ENCODE measurements at regions not wholly inside any gene's neighbourhood (a gene's known extent, or its start where the extent isn't known, plus 50 kb on each side); places are given as distances from the start of the nearest gene placed in this dataset.
"Not testable (repeated sequence)": the region's sequence is repeated elsewhere in the genome, so short reads cannot be mapped to it uniquely, and the experiment has no call there.

DNA sequence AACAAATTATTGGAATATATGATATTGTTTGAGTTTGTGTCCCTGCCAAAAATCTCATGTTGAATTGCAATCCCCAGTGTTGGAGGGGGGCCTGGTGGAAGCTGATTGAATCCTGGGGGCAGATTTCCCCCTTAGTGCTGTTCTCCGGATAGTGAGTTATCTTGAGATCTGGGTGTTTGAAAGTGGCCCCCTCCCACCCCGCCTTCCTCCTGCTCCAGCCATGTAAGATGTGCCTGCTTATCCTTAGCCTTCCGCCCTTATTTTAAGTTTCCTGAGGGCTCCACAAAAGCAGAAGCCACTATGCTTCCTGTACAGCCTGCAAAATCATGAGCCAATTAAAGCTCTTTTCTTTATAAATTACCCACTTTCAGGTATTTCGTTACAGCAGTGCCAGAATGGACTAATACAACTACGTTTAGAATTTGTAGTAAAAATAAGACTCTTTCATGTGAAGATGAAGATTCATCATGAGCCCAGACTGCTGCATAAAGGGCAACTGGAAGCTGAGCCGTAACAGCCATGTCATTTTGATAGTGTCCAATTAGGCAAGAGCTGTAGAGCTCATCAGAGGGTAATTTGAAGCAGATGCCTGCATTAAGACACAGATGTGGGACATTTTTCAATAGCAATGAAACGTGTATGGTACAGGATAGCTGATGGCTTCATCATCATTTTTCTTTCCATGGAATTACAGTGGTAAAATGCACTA, 1007.2 kb downstream of the REEP3 start:
- DNase-seq: no peak

DNA sequence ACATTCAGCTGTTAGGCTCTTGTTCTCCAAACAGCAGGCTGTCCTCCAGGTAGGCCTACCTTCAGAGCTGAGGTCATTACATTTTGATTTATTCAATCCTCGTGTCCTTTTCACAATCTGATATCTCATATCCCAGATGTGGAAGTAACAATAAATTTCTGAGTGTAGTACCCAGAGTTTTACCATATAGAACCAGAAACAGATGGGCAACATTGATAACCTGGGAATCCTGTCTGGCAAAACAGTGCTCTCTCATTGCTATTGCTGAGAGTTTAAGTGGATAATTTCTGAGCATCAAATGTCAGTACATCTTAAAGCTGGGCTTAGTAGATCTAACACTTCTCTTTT, 1007.8 kb downstream of the REEP3 start:
- no peak for DNase-seq

DNA sequence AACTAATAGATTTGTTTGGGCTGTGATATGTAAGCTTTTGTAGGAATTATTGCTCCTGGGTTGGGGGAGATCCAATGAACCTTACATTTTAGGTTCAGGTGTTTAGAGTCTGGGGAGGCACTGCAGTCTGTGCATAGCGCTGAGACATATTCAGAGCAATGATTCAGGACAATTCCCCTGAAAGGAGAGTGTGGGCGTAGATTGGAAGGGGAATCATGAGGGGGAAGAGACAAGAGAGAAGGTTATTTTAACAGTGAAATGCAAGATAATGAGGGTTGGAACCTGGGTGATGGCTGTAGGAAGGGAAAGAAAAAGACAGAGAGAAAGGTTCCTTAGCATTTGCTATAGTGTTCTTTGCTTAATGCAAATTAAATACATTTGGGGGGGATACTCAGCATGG, 1013.4 kb downstream of the REEP3 start:
- no peak for DNase-seq

DNA sequence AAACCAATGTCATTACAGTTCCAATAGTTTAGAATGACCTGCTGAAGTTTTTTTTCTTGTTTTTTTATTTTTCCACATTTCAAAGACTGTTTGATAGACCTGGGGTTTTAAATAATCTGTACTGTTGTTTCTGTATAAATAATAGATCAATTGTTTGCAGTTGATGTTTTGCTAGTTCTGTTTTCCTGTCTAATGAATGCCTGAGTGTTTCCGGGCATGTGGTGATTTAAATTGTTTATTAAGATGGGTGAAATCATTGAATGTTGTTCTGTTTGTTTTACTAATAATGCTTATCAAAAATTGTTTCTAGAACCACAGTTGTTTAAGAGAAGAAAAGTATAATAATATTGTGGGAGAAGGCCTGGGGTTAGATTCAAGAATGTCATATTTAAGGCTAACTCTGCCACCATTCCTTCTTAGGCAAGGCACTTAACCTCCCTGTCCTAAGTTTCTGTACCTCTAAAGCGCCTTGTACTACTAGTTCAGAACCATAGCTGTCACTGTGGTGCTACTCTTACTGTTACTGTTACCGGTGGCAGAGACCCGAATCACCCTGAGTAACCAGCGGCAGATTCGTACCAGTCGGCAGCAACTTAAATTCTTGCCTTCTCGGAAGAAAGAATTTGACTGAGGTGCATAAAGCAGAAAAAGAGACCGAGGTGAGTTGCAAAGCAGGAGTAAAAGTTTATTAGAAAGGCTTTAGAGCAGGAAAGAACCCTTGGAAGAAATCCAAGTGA, 1014.1 kb downstream of the REEP3 start:
- no peak for DNase-seq

DNA sequence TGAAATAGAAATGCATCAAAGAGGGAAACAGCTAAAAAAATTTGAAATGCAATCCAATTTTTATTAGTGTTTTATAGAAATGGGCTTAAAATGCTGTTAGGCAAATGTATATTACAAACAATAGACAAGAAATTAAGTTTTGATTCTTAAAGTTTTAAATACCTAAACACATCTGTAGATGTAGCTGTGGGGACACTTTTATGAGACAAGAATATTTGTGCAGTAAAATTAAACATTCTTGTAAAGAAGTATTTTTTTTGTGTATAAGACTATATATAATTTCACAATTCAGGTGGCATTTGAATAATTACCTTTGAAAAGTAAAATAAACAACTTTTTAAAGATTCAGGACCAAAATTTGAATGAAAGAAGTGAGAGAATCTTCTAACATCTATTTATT, 1015.9 kb downstream of the REEP3 start:
- no peak for DNase-seq

DNA sequence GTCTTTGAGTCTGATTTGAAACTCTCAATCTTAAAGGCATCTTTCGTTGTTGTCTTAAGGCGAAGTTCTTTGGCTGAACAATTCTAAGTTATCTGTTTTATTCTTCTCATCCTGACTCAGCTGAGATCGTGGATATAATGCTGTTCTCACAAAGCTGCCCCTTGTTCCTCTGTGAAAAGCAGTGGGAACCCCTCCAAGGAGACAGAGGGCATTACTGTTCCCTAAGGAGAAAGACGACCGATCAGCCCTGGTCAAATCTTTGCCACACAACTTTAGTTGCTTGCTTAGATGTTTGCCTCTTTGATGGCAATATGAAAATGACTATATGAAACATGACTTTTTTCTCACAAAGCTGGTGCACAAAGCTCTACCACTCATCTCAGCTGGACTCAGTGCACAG, 1016.7 kb downstream of the REEP3 start:
- DNase-seq: no peak

DNA sequence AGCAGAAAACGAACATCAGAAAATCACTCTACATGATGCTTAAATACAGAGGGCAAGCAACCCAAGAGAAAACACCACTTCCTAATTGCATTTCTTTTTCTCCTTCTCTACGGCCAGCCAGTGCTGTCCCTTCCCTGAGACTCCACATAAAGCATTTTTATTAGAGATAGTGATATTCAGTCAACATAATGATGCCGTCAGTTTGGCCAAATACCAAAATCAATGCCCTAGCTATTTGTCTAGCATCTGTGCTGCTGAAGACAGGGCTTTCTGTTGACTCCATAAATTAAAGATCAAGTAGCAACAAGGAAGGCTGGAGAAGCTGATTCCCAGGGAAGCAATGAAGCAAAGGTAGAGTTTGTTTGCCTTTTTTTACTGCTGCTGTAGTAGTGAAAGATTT, 1024.9 kb downstream of the REEP3 start:
- DNase-seq: no peak

DNA sequence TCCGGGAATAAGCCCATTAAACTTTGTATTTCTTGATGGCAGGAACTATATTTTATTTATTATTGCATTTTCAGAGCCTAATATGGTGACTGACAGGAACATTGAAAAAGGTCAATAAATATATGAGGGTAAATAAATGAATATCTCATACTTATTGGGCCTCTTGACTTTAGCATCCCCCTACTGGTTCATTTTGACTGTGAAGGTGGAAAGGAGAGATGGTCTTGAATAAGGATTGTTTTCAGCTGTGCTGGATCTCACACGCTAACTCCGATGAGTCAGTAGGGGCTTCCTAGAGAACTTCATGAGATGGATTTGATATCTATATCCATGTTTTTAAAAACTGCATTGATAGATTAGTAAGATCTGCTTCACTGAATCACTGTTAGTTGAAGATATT, 1026.0 kb downstream of the REEP3 start:
- no peak for DNase-seq

DNA sequence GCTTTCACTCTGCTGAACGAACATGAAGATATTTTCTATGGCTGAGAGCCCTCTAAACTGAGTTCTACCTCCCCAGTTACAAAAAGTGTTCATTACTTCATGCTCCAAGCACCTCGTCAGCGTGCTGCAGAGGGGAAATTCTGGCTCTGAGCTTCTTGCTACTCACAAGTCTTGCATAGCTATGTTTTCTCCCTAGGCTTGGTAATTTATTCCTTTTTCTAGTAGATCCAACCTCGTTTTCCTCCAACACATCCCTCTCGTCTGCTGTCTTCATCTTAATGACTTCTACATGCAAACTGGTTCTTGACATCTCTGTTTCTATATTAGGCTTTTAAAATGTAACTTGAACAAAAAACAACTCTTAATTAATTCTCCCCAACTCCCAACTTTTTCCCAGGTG, 1034.5 kb downstream of the REEP3 start:
- no peak for DNase-seq

DNA sequence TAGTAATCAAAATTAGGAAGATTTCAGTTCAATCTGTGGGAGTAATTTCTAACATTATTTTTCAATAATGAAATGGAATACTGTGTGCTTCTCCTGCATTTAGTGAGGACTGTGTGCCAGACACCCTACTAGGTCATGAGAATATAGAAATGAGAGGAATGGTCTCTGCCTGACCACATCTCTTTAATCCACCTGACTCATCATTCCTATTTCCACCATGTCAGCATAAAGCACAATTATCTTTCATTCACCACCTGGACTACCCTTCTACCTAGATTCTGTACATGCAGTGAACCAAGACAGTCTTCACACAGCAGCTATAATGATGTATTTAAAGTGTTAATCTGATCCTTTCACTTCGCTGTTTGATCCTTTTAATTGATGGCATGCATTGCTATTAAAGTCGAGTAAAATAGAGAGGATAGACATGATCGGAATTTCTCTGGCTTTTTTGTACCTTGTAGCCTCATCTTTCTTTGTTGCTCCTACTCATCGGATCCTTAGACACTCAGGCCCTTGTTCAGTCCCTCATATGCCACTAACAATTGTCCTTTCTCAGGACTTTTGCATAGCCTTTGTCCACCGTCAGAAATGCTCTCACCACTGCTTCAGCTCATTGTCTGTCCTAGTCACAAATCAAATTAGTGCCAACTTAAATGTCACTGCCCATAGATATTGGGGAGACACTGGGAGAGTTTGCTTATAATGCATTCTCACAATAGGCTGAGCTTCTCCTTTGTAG, 1037.1 kb downstream of the REEP3 start:
- DNase-seq: no peak

DNA sequence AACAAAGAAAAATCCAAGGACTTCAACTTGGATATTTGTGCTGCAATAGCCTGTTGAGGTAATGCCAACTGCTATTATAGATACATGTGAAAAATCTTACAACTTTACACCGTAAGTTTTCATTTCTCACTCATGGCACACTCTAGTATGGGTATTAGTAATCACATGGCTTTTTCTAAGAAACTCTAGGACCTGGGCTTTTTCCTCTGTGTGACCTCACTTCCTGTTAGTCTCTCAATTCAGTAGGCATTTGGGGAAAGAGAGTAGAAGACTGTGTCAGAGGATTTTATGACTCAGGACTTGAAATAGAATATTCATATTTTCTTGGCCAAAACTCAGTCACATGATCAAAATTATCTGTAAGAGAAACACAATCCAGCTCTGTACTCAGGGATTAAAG, 1049.9 kb downstream of the REEP3 start:
- DNase-seq: no peak

DNA sequence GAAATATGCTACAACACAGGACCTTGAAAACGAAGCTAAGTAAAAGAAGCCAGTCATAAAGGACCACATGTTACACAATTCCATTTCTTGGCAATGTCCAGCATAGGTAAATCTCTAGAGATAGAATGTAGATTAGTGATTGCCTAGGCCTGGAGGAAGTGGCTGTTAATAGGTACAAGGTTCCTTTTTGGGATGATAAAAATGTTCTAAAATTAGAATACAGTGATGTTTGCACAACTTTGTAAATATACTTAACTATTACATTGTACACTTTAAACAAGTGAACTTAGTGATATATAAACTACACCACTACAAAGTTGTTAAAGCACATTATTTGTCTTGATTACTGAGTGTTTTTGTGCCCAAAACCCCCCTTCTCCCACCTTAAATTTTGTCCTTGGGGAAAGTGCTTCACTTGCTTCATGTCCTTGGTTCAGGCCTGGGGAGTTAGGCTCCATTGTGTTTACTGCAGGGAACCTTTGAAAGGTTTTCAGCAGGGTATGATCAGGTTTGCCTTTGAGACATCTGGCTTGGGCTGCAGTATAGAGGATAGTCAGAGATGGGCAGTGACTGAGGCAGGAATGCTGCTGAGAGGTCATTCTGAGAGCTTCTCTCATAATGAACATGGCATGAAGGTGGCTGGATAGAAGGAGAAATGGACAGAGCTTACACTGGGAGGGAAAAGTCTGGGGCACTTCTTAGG, 1052.6 kb downstream of the REEP3 start:
- no peak for DNase-seq

DNA sequence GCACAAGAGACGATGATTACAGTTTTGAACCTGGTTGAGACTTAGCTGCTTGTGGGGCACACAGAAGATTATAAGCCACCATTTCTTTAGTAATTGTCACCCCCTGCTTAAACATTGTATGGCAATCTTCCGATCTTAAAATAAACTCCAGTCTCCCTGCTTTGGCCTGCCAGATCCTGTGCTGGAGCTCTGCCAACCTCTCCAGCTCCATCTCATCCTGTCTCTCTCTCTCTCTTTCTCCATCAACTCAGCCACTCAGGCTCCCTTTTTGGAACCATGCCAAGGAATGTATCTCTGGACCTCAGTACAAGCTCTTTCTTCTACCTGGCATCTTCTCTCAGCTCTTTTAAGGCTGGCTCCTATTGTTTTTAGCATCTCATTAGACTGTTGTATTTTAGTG, 1053.2 kb downstream of the REEP3 start:
- no peak for DNase-seq

DNA sequence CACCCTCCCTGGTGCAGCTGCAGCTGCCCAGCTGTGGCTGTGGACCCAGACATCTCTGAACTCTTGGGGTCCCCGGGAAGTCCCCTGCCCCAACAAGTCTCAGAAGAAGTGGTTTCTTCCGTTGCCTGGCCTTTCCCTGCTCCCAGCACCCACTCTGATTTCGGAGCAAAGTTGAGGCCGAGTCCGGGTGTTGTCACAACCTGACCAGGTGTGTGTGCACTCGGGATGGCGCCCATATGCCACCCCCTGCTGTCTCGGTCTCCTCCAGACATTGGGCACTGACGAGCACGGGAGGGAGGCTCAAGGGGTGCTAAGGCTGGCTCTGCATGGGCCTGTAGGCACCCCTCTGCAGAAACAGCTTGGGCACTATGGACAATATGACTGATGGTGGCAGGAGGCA, 1055.3 kb downstream of the REEP3 start:
- no peak for DNase-seq

DNA sequence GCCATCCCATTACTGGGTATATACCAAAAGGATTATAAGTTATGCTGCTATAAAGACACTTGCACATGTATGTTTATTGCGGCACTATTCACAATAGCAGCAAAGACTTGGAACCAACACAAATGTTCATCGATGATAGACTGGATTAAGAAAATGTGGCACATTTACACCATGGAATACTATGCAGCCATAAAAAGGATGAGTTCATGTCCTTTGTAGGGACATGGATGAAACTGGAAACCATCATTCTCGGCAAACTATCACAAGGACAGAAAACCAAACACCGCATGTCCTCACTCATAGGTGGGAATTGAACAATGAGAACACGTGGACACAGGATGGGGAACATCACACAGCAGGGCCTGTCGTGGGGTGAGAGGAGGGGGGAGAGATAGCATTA, 1057.6 kb downstream of the REEP3 start:
- not testable (repeated sequence) for DNase-seq

DNA sequence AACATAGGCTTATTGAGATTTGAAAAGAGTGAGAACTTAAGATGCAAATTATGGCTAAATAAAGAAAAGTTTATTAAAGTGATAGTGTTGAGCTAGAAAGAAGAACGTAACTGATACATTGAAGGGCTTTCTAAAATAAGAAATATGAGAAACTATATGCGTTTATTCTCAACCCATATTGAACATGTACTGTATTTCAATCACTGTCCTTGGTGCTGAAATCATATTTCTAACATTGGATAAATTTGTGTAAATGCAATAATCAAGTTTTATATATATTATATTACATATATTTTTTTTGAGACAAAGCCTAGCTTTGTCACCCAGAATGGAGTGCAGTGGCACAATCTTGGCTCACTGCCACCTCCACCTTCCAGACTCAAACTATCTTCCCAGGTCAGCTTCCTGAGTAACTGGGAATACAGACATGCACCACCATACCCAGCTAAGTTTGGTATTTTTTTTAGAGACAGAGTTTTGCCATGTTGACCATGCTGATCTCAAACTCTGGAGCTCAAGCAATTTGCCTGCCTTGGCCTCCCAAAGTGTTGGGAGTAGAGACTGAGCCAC, 1065.8 kb downstream of the REEP3 start:
- no peak for DNase-seq

DNA sequence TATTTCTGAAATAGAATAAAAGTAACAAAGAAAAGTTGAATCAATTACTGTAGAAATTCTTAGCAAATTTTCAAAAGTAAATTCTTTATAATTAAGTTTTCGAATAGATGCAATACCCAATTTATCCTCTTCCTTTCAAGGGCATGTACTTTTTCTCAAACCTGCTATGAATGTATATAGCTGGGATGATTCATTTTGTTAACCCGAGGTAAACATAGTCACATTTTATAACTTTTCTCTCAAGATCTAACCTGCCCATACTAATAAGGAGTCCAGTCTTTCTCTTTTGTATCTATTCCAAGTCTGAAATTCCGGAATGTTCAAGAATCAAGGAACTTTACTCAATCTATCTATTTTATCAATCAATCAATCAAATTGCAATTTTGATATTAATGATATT, 1072.9 kb downstream of the REEP3 start:
- DNase-seq: no peak

DNA sequence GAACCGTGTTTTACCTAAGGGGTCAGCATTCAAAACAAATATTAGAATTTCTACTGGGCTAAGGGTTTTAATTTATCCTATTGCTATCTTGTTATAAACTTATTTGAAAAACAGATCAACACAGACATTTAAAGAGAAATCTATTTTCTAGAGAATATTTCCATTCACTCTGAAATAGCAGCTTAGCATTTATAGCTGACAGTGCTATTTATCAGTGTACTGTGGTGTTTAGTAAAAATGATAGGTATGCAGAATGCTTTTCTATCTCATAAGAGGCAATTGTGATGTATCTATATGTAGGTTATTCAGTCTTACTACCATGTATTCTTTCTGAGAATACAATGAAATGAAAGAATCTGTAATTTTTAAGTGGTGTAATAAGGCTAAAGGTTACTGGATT, 1077.4 kb downstream of the REEP3 start:
- no peak for DNase-seq

DNA sequence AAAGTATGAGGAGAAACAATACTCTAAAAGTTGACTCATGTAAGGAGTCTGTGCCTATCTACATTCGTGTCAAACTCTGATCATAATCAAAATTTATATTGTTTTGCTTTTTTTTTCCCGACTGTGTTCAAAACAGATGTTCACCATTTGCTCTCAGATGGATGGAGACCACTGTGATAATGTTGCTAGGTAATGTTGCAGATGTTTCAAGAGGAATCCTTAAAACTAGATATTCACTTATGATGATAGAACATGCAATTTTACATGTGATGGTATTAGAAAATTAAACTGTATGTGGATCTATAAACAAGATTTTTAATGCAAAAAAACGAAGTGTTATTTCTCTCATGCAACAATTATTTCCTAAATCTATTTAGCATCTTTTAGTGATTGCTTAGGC, 1080.1 kb downstream of the REEP3 start:
- DNase-seq: no peak

DNA sequence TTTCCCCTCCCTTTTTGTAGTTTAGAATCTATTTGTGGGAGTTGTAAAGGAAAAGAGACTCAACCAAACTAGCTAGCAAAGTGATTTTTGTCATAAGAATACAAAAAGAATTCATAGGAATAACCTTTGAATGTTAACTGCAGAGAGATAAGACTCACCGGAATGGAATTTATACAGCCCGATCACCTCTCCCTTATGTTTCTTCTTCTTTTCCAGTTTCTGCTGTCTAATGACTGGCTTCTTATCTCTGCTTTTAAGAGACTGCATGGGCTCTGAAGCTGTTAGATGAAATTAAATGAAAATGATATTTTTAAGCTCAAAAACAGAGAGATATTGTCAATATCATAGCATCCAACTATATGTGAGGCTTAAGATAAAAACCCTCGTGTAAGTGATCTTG, 1095.9 kb downstream of the REEP3 start:
- no peak for DNase-seq

DNA sequence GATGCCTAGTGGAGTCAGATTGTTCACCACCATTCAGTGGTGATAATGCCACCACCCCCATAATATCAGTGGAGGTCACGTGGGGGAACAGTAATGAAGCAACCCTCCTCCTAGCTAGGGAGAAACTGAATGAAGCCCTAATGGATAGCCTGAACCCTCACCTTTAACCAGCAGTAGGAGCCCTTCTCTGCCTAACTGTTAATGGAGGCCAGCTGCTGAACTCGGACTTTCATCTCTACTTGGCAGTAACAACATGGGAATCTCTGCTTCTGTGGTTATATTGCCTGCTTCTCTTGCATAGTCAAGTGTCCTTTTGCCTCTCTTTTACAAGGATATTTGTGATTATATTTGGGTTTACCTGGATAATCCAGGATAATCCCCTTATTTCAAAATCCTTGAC, 1097.9 kb downstream of the REEP3 start:
- DNase-seq: no peak

DNA sequence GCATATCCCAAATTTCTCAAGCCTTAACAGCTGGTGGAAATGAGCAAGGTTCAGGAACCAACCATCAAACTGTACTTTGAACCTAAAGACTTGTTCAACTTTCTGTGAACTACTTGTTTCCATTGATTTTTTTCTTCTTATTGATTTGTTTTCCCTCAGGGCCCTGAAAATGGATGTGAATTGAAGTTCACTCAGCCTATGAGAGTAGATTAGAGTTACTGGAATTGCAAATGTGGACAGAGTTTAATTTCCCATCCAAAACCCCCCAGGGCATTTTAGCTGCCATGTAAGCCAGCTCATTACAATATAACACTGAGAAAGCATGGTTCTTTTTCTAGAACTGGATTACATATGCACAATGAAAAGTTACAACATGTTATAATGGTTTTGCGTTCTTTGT, 1105.7 kb downstream of the REEP3 start:
- DNase-seq: no peak

DNA sequence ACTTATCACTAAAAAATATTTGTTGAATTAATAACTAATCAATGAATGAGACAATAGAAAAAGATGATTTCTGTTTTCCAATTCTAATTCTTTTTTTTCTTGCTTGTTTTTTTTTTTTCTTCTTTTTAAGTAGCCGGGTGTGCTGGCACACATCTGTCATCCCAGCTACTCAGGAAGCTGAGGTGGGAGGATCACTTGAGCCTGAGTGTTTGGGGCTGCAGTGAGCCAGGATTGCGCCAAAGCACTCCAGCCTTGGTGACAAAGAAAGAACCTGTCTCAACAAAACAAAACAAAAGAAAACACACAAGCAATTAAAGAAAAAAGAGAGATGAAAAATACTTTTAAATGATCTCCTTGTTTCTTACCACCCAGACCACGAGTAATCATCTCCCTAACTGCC, 1109.3 kb downstream of the REEP3 start:
- DNase-seq: no peak

Data from NCI-H1436 (cell line).